GM12872 (cell line): ENCODE measurements at regions not wholly inside any gene's neighbourhood (a gene's known extent, or its start where the extent isn't known, plus 50 kb on each side); places are given as distances from the start of the nearest gene placed in this dataset.

Experiments
- CTCF ChIP-seq: IDR thresholded peaks from 3 replicates; pipeline ENCODE4 v1.5.1; 2011; ENCODE audit warnings: low read depth, mild to moderate bottlenecking, low read length, moderate library complexity; ENCODE audit not compliant: insufficient read depth

GRCh38 chr15:56820333-56820732 lies 87.0 kb upstream of the ZNF280D start:
- TF ChIP-seq CTCF, result no peak

DNA sequence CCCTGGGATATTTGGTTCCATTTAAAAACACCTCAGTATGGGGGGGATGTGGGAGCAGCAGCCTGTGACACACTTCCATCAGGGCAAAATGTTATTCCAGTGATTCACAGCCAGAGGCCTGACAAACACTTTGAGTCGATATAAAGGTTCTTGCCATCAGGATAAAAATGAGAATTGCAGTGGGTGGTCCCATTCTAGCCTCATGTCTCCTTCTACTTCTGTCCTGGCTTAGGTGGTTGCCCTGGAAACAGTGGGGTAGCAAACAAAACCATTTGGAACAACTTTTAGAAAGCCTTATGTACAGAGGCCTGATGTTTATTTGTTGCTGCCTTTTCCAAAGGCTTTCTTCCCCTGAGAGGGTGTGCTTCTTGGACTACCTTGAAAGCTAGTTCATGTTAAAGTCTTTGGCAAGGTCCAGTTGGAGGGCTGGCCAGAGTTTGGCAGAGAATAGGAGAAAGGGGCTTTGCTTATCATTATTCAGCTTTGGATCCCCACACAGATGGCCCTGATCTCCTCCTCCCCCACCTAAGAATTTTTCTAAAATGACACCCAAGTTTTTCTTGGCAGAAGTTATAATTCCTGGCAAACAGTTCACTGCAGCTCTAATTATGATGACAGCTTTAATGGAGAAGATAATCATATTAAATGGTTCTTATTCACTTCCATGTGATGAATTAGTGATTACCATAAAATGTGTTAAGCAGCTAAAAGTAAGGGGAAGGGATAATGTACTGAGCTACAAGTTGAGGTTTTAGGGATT lies 84.2 kb upstream of the ZNF280D start:
- no peak for TF ChIP-seq CTCF

DNA sequence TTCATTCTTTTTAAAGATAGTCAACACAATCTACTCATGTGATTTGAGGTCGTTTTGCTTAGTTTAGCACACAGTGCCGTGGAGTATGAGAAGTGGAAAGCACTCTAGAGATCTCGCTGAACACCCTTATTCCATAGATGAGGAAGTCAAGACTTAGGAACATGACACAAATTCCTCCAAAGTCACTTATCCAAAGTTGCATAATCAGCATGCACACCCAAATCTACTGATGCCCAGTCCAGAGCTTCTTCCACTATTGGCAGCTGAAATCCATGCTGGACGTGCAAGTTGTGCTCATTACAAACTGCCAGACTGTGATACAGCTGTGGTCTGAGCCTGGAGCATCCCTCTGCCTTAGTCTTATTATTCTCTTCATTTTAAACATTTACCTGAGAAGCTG lies 83.5 kb upstream of the ZNF280D start:
- no peak for TF ChIP-seq CTCF

DNA sequence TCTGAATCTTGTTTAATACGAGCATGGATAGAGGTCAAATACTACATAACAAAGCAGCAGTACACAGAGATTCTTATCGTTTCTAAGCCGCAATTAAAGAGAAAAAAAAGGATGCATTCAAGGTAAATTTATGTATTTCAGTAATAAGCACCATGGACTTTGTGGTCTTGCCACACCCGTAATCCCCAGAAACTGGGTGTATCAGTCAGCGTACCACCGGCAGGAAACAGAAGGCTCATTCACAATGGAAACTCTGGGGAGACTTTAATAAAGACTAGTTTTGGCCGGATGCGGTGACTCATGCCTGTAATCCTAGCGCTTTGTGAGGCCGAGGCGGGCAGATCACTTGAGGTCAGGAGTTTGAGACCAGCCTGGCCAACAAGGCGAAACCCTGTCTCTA lies 81.9 kb upstream of the ZNF280D start:
- no peak for TF ChIP-seq CTCF

- no peak for TF ChIP-seq CTCF
Measured at GRCh38 chr15:56814429-56814828, 81.1 kb upstream of the ZNF280D start.

GRCh38 chr15:56813995-56814394 lies 80.7 kb upstream of the ZNF280D start:
- no peak for TF ChIP-seq CTCF

- TF ChIP-seq CTCF, result no peak
Measured at GRCh38 chr15:56812961-56813360, 79.7 kb upstream of the ZNF280D start.
